B cell (primary cell): ENCODE measurements at regions not wholly inside any gene's neighbourhood (a gene's known extent, or its start where the extent isn't known, plus 50 kb on each side); places are given as distances from the start of the nearest gene placed in this dataset.

ENCODE experiments used
- EZH2 ChIP-seq: IDR thresholded peaks from 2 replicates; pipeline ENCODE4 v1.6.1; 2012; ENCODE audit warnings: borderline replicate concordance, low read depth, mild to moderate bottlenecking, moderate library complexity, low read length; ENCODE audit not compliant: insufficient read depth, poor library complexity, severe bottlenecking
- TF ChIP-seq, protein P1 (sequence below): fragments of 200-600 bp; IDR thresholded peaks from one replicate; pipeline ENCODE4 v1.8.0; 2022; ENCODE audit warnings: antibody characterized with exemption, mild to moderate bottlenecking

DNA sequence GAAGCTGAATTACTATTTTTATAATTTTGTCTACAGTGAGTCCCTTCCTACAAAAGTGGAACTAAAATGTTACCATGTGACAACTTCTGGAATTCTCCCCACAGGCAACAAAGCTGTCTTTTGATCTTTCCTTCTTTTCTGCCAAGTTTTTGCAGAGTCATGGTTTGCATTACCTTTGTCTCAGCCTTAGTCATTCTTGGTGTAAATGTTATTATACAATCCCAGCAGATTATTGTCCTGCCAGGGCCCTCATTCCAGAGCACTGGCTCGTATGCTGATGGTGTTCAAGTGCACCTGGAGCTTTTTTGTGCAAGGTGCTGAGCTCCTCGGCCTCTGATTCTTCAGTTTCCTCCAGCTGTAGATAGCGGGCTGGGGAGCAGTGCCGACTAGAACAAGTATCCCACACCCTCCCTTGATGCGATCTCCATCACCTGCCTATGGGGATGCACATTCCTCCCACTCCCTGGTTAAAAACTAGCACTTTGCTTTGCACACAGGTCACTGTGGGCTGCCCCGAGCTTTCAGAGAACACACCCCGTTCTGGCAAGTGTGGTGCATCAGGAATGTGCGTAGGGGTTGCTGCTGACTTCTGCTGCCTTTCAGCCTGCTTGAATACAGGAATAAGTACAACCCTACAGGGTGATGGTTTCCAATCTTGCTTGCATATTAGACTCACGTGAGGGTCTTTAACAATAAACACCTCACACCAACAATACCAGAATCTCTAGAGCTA is 263.6 kb downstream of the RNF144A start:
- TF ChIP-seq, protein P1, sequence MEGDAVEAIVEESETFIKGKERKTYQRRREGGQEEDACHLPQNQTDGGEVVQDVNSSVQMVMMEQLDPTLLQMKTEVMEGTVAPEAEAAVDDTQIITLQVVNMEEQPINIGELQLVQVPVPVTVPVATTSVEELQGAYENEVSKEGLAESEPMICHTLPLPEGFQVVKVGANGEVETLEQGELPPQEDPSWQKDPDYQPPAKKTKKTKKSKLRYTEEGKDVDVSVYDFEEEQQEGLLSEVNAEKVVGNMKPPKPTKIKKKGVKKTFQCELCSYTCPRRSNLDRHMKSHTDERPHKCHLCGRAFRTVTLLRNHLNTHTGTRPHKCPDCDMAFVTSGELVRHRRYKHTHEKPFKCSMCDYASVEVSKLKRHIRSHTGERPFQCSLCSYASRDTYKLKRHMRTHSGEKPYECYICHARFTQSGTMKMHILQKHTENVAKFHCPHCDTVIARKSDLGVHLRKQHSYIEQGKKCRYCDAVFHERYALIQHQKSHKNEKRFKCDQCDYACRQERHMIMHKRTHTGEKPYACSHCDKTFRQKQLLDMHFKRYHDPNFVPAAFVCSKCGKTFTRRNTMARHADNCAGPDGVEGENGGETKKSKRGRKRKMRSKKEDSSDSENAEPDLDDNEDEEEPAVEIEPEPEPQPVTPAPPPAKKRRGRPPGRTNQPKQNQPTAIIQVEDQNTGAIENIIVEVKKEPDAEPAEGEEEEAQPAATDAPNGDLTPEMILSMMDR, result no peak
- TF ChIP-seq EZH2, result no peak
